NB4 (cell line): ENCODE measurements at regions not wholly inside any gene's neighbourhood (a gene's known extent, or its start where the extent isn't known, plus 50 kb on each side); places are given as distances from the start of the nearest gene placed in this dataset.

Experiments used
- MYC ChIP-seq: IDR thresholded peaks from 2 replicates; pipeline ENCODE4 v1.6.1; 2011; ENCODE audit warnings: low read depth, low read length
- POLR2A ChIP-seq: IDR thresholded peaks from 2 replicates; pipeline ENCODE4 v1.6.1; 2011; ENCODE audit warnings: mild to moderate bottlenecking; ENCODE audit not compliant: insufficient read length; ENCODE audit errors: extremely low read depth
- TF ChIP-seq, protein P1 (sequence below): IDR thresholded peaks from 2 replicates; pipeline ENCODE4 v1.6.1; 2011; ENCODE audit warnings: low read depth, low read length
- TF ChIP-seq, protein P2 (sequence below): IDR thresholded peaks from one replicate; pipeline ENCODE4 v1.5.1; 2012; ENCODE audit warnings: low read depth, low read length

- TF ChIP-seq, protein P1, sequence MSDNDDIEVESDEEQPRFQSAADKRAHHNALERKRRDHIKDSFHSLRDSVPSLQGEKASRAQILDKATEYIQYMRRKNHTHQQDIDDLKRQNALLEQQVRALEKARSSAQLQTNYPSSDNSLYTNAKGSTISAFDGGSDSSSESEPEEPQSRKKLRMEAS, result no peak
- TF ChIP-seq POLR2A (no peak), MYC (no peak)
- TF ChIP-seq, protein P2, sequence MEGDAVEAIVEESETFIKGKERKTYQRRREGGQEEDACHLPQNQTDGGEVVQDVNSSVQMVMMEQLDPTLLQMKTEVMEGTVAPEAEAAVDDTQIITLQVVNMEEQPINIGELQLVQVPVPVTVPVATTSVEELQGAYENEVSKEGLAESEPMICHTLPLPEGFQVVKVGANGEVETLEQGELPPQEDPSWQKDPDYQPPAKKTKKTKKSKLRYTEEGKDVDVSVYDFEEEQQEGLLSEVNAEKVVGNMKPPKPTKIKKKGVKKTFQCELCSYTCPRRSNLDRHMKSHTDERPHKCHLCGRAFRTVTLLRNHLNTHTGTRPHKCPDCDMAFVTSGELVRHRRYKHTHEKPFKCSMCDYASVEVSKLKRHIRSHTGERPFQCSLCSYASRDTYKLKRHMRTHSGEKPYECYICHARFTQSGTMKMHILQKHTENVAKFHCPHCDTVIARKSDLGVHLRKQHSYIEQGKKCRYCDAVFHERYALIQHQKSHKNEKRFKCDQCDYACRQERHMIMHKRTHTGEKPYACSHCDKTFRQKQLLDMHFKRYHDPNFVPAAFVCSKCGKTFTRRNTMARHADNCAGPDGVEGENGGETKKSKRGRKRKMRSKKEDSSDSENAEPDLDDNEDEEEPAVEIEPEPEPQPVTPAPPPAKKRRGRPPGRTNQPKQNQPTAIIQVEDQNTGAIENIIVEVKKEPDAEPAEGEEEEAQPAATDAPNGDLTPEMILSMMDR, result no peak
Measured at GRCh38 chr13:73329355-73329754, 270.6 kb downstream of the KLF5 start.
